ENCODE measurements at regions not wholly inside any gene's neighbourhood (a gene's known extent, or its start where the extent isn't known, plus 50 kb on each side); places are given as distances from the start of the nearest gene placed in this dataset.
"Not testable (repeated sequence)": the region's sequence is repeated elsewhere in the genome, so short reads cannot be mapped to it uniquely, and the experiment has no call there.

- no peak for DNase-seq
Measured at GRCh38 chrX:9349572-9350494, 115.0 kb upstream of the TBL1X start.

- DNase-seq, result no peak
Measured at GRCh38 chrX:9351126-9351525, 113.7 kb upstream of the TBL1X start.

GRCh38 chrX:9352243-9352642 is 112.6 kb upstream of the TBL1X start:
- no peak for DNase-seq

DNA sequence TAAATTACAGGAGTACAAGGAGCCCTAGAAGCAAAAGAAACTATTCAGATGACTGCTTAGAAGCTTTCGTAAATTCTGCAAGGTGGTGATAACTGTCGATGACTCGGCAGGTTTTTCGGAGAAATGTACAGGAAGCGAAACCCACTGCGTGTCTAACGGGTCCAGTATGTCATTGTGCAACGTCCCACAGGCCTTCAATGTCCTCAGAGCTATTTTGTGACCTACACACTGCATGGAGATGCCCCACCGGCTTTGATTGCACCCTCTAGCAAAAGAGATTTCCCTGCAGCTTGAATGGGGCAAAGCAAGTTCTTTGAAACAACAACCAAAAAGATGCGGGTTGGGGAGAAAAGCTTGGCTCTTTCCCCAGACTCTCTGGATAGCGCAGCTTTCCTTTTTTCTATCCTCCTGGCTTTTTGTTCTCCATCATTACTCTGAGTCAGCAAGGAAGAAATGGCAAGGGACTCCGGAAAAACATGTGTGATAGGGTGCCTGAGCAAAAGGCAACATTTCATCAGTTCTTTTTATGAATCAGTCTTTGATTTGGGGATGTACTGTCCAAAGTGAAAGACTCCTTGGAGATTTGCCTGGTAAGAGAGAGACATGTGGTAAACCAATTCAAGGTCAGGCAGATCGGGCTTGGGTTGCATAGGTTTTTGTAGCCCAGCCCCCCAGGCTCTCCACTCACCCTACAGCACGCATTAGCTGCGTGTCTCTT is 112.0 kb upstream of the TBL1X start:
- no peak for DNase-seq

GRCh38 chrX:9354918-9355317 is 109.9 kb upstream of the TBL1X start:
- DNase-seq, result no peak

GRCh38 chrX:9355739-9356138 is 109.1 kb upstream of the TBL1X start:
- DNase-seq, result no peak

DNA sequence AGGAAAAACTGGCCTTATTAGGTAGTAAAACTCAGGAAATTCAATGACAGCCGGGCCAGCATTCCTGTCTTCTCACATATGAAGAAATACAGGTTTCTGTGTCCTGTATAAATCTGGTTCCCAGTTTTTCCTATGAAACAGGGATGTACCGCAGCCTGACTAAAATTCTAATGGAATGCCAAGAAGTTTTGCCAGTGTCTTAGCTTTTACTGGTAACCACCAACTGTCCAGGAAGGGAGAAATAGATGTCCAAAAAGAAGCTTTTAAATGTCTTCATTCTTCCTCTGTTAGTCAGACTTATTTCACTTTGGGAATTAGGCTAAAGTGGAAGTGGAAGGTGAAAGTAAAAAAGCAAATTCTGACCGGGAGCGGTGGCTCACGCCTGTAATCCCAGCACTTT is 108.0 kb upstream of the TBL1X start:
- DNase-seq, result no peak

GRCh38 chrX:9357518-9358114 is 107.2 kb upstream of the TBL1X start:
- DNase-seq, result peak; percentile 9 to 31

DNA sequence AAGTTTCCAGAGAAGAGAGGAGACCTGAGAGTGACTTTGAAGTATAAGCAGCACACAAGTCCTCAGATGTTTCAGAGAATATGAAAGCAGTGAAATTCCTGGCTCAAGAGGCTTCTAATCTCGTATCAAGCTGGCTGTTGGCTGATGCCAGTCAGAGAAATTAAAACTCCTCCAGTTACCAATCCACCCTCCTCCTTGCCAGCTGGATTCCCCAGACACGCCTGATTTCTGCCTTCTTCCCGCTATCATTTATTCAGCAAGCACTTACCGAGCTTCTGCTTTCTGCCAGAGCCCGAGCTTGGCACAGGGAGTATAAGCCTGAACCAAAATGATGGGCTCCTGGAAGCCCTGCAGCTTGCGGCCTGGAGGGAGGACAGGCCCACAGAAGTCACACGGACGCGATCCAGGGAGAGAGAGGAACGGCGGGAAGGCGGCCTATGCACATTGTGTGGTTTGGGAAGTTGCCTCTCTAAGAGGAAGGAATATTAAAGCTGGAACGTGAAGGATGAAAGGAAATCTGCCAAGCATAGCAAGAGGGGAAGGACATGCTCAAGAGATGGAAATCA is 102.4 kb upstream of the TBL1X start:
- no peak for DNase-seq

- DNase-seq, result no peak
Measured at GRCh38 chrX:9367421-9367820, 97.4 kb upstream of the TBL1X start.

GRCh38 chrX:9368262-9368661 is 96.6 kb upstream of the TBL1X start:
- no peak for DNase-seq

DNA sequence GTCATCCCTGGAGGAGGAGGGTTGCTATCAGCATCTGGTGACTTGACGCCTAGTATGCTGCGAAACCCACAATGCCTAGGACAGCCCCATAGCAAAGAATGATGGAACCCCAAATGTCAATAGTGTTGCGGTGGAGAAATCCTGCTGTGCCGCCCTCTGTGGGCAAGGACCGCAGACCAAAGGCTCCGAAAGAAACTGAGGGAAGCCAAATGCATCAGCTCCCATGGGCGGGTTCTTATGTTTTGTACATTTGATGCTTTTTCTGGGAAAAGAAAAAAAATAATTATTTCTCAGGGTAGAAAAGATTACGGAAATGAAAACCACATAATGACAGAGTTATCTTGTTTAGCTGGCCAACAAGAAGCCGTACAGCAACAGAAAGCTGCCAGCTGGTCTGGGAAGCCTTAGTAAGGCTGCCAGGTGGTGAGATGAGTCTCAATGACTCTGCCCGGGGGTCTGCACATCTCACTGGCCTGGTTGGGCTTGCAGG is 95.0 kb upstream of the TBL1X start:
- no peak for DNase-seq

DNA sequence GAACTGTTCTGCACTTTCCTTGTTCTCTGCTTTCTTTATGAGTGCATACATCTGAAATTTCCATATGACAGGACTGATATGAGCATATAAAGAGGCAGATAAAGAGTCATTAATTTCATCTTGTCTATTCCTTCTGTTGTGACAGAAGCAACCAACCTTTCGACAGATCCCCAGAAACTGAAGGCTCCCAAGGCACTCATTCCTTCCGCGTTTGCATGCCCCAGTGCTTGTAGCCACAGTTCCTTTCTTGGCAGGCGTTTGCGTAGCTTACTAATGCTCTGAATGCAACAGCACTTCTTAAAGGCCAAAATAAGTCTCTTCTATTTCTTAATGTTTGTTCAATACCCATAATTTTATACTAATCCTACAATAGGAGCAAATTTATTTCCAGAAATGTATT is 94.0 kb upstream of the TBL1X start:
- no peak for DNase-seq

DNA sequence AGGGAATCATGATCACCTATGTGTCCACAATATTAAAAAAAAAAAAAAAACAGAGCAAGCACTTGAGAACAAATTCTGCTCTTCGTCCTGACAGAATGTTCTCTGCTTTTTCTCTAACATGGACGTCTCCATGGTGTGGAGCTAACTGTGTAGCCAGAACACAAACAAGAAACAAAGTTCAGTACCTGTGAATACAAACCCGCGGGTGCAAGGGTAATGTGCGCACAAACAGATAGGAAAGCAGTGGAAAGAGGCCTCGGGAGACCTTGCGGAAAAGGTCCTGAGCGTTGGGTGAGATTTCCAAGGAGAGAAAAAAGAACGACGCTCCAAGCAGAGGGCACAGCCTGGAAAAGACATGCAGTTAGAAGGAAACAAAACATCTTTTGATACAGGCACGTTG is 92.0 kb upstream of the TBL1X start:
- no peak for DNase-seq

DNA sequence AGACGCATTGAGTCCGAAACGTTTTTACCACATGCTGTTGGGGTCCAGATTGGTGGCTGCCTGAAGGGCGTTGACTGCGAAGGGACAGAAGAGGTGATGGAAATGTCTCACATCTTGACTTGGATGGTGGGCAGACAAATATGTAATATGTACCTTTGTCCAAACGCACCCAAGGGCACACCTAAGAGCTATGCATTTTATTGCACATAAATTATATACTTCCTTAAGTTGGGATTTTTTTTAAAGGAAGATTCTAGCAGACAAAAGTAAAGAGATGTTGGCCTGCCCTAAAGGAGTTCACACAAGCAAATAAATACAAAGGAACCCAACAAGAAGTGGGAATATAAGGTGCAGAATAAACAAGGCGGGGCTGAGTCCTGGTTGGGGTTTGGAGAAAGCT is 91.1 kb upstream of the TBL1X start:
- DNase-seq, result no peak

GRCh38 chrX:9374555-9374954 is 90.3 kb upstream of the TBL1X start:
- no peak for DNase-seq

DNA sequence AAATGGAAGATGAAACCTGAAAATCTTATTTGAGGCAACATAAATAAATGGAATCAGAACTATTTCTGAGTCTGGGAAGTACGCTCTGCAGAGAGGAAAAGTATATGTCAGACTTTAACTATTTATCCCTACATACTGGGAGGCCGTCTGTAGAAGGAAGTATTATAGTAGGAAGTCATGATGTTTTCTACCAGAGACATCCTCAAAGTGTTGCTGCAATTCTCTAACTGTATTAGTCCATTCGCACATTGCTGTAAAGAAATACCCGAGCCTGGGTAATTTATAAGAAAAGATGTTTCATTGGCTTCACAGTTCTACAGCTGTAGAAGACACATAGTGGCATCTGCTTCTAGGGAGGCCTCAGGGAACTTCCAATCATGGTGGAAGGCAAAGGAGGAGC is 88.7 kb upstream of the TBL1X start:
- DNase-seq, result no peak

GRCh38 chrX:9377216-9377615 is 87.6 kb upstream of the TBL1X start:
- DNase-seq, result not testable (repeated sequence)

DNA sequence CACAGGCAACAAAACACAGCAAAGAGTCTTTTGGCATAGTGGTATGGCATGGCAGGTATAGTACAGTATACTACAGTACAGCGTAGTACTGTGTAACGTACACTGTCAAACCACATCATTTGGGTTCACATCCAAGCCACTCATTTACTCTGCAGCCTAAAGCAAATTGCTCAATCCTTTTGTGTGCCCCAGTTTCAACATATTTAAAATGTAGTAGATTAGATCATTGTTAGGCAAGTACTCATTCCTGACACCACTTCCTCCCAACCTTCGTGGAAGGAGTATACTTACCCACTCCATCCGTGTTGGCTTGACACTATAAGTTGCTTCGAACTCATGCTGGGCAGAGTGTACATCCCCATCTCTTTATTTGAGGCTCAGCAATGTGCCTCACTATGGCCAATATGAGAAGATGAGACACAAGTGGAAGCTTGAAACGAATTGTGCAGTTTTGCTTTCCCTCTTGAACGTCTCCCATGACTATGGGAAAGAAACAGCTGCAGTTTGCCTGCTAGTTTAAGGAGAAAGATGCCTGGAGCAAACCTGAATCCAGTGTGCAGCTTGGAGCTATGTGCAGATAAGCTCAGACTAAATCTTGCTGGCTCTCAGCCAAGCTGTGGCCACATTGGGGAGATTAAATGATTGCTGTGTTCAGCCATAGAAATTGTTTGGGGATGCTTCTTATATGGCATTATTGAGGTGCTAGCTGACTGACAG is 85.7 kb upstream of the TBL1X start:
- no peak for DNase-seq

DNA sequence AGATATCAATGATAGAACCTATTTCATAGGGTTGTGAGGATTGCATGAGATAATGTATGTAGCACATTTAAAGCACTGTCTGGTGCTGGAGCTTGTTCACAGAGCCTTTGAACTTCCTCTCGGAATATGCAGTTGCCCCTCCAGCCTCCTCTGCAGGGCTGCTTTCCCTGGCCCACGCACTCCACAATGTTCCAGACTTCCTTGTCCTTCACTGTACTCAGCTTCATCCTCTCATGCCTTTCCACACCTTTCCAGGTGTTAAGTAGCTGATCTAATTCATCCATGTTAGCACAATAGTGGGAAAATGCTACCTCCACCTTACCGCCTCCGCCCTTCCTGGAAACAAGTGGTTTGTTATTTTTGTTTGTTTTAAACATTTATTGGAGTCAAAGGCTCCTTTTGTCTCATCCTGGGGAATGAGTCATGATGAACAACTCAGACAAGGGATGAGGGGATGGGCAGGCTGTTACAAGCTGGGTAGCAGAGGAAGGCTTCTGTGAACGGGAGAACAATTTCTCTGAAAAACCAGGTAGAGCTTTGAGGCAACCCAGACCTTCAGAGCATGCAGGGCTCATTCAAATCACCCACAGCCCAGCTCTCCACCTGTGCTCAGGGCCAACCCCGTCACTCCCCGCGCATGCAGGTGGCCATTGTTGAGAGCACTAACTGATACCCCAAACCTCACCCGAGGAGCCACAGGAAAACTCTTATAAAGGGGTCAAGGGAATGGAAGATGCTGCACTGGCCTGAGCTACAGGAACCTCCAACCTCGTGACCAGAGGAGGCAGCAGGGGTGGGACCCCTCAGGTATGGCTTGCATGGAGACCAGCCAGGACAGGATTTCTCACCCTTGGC is 84.9 kb upstream of the TBL1X start:
- DNase-seq, result no peak

- no peak for DNase-seq
Measured at GRCh38 chrX:9383655-9384054, 81.2 kb upstream of the TBL1X start.

GRCh38 chrX:9388450-9388849 is 76.4 kb upstream of the TBL1X start:
- DNase-seq, result no peak
